ENCODE measurements at regions not wholly inside any gene's neighbourhood (a gene's known extent, or its start where the extent isn't known, plus 50 kb on each side); places are given as distances from the start of the nearest gene placed in this dataset.
"Not testable (repeated sequence)": the region's sequence is repeated elsewhere in the genome, so short reads cannot be mapped to it uniquely, and the experiment has no call there.

- DNase-seq, result no peak
Observed at GRCh38 chr11:71331631-71332030, 79.3 kb upstream of the SHANK2 start.

- DNase-seq, result no peak
Observed at GRCh38 chr11:71330996-71331395, 78.6 kb upstream of the SHANK2 start.

- DNase-seq, result no peak
Observed at GRCh38 chr11:71330349-71330748, 78.0 kb upstream of the SHANK2 start.

- DNase-seq, result no peak
Observed at GRCh38 chr11:71329786-71330185, 77.4 kb upstream of the SHANK2 start.

- no peak for DNase-seq
Observed at GRCh38 chr11:71329165-71329510, 76.8 kb upstream of the SHANK2 start.

GRCh38 chr11:71327156-71328085 is 75.0 kb upstream of the SHANK2 start:
- DNase-seq, result no peak

- DNase-seq, result no peak
Observed at GRCh38 chr11:71326328-71326940, 74.1 kb upstream of the SHANK2 start.

- no peak for DNase-seq
Observed at GRCh38 chr11:71325418-71326327, 73.3 kb upstream of the SHANK2 start.

GRCh38 chr11:71324788-71325417 is 72.5 kb upstream of the SHANK2 start:
- no peak for DNase-seq

GRCh38 chr11:71323876-71324526 is 71.6 kb upstream of the SHANK2 start:
- no peak for DNase-seq

GRCh38 chr11:71322861-71323582 is 70.6 kb upstream of the SHANK2 start:
- DNase-seq, result no peak

- no peak for DNase-seq
Observed at GRCh38 chr11:71322192-71322735, 69.9 kb upstream of the SHANK2 start.

GRCh38 chr11:71321433-71322191 is 69.2 kb upstream of the SHANK2 start:
- DNase-seq, result no peak

- DNase-seq, result no peak
Observed at GRCh38 chr11:71316701-71317100, 64.3 kb upstream of the SHANK2 start.

- DNase-seq, result not testable (repeated sequence)
Observed at GRCh38 chr11:71312616-71313015, 60.2 kb upstream of the SHANK2 start.

- no peak for DNase-seq
Observed at GRCh38 chr11:71311928-71312510, 59.6 kb upstream of the SHANK2 start.

GRCh38 chr11:71311176-71311925 is 59.0 kb upstream of the SHANK2 start:
- no peak for DNase-seq

GRCh38 chr11:71310184-71310583 is 57.8 kb upstream of the SHANK2 start:
- DNase-seq, result no peak

- DNase-seq, result no peak
Observed at GRCh38 chr11:71309611-71310010, 57.2 kb upstream of the SHANK2 start.

All from stimulated activated CD4-positive, alpha-beta T cell treated with anti-CD3 and anti-CD28 coated beads, Interleukin-15, amount 100 ng/mL, for 24 hours (primary cell).